ENCODE measurements at regions not wholly inside any gene's neighbourhood (a gene's known extent, or its start where the extent isn't known, plus 50 kb on each side); places are given as distances from the start of the nearest gene placed in this dataset.
"Not testable (repeated sequence)": the region's sequence is repeated elsewhere in the genome, so short reads cannot be mapped to it uniquely, and the experiment has no call there.

DNA sequence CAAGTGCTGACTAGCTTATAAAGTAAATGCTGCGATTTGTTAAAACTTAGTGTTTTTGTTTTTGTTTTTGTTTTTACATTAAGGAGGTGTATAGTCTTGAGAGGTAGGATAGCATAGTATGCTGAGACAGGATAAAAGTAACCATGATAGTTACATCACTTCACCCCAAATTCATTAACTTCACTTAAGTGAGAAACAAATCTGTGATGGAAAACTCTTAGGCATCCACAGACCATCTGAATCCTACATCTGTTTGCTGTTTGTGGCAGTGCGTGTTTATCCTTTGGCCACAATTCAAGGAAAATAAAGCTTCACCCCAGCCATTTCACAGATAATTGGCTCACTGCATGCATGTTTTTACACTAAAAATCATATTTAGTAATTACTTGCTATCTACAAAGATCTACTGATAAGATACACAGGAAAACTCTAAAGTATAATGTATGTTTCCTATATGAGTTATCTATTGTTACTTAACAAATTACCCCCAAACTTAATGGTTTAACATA is 82.0 kb downstream of the ZNF622 start:
- ATAC-seq (replicated peaks in 1 of 4) (no peak), DNase-seq (no peak)
- H3K9me3 ChIP-seq: no peaks in the 10 kb centered on the region
- Mint-ChIP-seq H3K9me3 (no peaks in the 10 kb centered on the region), H3K4me3 (no peak overlapping the region), H3K4me1 (no peaks in the 10 kb centered on the region), H3K27ac (no peak overlapping the region), H3K36me3 (no peaks in the 10 kb centered on the region), H3K27me3 (peaks cover 8 to 19% of the 10 kb centered on the region in 2 donors)
- H3K27me3 ChIP-seq (replicated peaks in 1 of 2; ENCODE audit: control insufficient read depth in 2 of 2, extremely low read depth in 1 of 2, insufficient read depth in 2 of 2, low read length in 1 of 2): no peaks in the 10 kb centered on the region
- no peaks in the 10 kb centered on the region for H3K4me1 ChIP-seq (ENCODE audit: control insufficient read depth in 1 of 2, extremely low read depth in 1 of 2, insufficient read depth in 2 of 2, low read length in 2 of 2)
- no peaks in the 10 kb centered on the region for H3K36me3 ChIP-seq (ENCODE audit: control insufficient read depth in 2 of 2, extremely low read depth in 1 of 2, insufficient read depth in 1 of 2, low read length in 1 of 2)
- POLR2A ChIA-PET: interaction anchor here in 1 of 2 donors (0.5 kb wide), 1 partner anchor 66 kb away, joined by 3 read pairs; no protein-coding TSS in a partner anchor
- no peak overlapping the region for H3K27ac ChIP-seq (ENCODE audit: low read length)
- CTCF ChIA-PET: no interaction called here
- WGBS (ENCODE audit: insufficient coverage): no CpG with 5 or more reads among the region's 2 CpGs
- H3K4me3 ChIP-seq (ENCODE audit: control insufficient read depth in 1 of 2, extremely low read depth in 1 of 2, low read length in 1 of 2): no peak overlapping the region

DNA sequence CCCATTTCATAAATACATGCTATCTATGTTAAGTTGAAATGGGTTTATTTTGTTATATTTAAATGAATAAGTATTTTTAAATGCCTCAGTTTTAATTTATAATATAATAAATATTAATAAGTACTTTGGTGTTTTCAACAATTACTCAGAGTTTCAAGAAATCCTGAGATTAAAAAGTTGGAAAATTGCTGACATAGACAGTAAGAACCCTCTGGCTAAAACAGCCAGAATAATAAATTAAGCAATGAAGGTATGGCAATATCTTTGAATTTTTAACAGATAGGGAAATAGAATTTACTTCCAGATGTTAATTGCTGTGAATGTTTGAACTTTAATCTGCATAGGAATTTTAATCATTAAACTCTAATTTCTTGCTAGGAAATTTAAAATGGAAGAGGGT is 83.6 kb downstream of the ZNF622 start:
- Mint-ChIP-seq H3K4me1 (no peaks in the 10 kb centered on the region), H3K9me3 (no peaks in the 10 kb centered on the region), H3K27me3 (peaks cover 9 to 22% of the 10 kb centered on the region in 2 donors), H3K4me3 (no peak overlapping the region), H3K36me3 (no peaks in the 10 kb centered on the region), H3K27ac (no peak overlapping the region)
- no peak overlapping the region for H3K4me3 ChIP-seq (ENCODE audit: control insufficient read depth in 1 of 2, extremely low read depth in 1 of 2, low read length in 1 of 2)
- CTCF ChIA-PET: no interaction called here
- ATAC-seq (replicated peaks in 1 of 4) (no peak), DNase-seq (no peak)
- no peak overlapping the region for H3K27ac ChIP-seq (ENCODE audit: low read length)
- H3K36me3 ChIP-seq (ENCODE audit: control insufficient read depth in 2 of 2, extremely low read depth in 1 of 2, insufficient read depth in 1 of 2, low read length in 1 of 2): no peaks in the 10 kb centered on the region
- H3K27me3 ChIP-seq (replicated peaks in 1 of 2; ENCODE audit: control insufficient read depth in 2 of 2, extremely low read depth in 1 of 2, insufficient read depth in 2 of 2, low read length in 1 of 2): no peaks in the 10 kb centered on the region
- POLR2A ChIA-PET: no interaction called here
- no peaks in the 10 kb centered on the region for H3K4me1 ChIP-seq (ENCODE audit: control insufficient read depth in 1 of 2, extremely low read depth in 1 of 2, insufficient read depth in 2 of 2, low read length in 2 of 2)
- H3K9me3 ChIP-seq: no peaks in the 10 kb centered on the region

DNA sequence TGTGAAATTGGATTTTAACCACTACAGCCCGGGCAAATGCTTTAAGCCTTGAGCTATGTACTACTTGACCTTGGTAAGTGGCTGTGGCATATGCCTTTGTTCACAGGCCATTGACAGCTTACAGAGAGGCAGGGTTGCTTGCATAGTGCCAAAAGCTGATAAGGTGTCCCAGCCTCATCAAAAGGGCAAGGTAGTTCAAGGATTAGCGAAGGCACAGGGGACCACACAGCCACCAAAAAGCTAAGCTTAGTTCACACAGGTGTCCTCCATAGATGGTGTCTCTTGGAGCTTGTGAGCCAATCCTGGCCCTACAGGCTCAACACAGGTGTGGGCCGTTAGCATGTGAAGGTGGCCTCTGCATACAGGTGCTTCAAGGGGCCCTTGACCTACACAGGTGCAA is 86.8 kb downstream of the ZNF622 start:
- Mint-ChIP-seq H3K9me3 (no peaks in the 10 kb centered on the region), H3K36me3 (no peaks in the 10 kb centered on the region), H3K4me3 (no peak overlapping the region), H3K27ac (no peak overlapping the region), H3K4me1 (no peaks in the 10 kb centered on the region), H3K27me3 (peaks cover 12 to 17% of the 10 kb centered on the region in 2 donors)
- Histone ChIP-seq H3K27ac (ENCODE audit: low read length) (no peak overlapping the region), H3K4me1 (ENCODE audit: control insufficient read depth in 1 of 2, extremely low read depth in 1 of 2, insufficient read depth in 2 of 2, low read length in 2 of 2) (no peaks in the 10 kb centered on the region), H3K9me3 (no peaks in the 10 kb centered on the region), H3K36me3 (ENCODE audit: control insufficient read depth in 2 of 2, extremely low read depth in 1 of 2, insufficient read depth in 1 of 2, low read length in 1 of 2) (no peaks in the 10 kb centered on the region), H3K4me3 (ENCODE audit: control insufficient read depth in 1 of 2, extremely low read depth in 1 of 2, low read length in 1 of 2) (no peak overlapping the region), H3K27me3 (replicated peaks in 1 of 2; ENCODE audit: control insufficient read depth in 2 of 2, extremely low read depth in 1 of 2, insufficient read depth in 2 of 2, low read length in 1 of 2) (no peaks in the 10 kb centered on the region)
- ChIA-PET CTCF (no interaction called here), POLR2A (no interaction called here)
- ATAC-seq (replicated peaks in 1 of 4): no peak
- 50% methylated on average over 3 of the region's 3 CpGs for WGBS (ENCODE audit: insufficient coverage)
- no peak for DNase-seq

DNA sequence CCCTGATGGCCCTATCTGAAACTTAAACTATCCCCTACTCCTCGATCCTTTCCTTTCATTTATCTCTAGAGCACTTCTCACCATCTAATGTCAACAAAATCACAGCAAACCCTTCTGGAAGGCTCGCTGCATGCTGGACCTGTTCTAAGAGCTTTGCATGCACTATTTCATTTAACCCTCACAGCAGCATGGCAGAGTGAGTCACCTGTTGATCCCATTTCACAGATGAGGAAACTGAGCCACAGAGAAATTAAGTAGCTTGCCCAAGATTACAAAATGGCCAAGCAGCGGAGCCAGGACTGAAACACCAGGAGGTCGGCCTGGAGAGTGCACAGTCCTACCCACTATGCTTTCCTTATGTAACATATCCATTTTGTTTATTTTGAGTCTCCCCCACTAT is 93.1 kb downstream of the ZNF622 start:
- Histone ChIP-seq H3K27me3 (replicated peaks in 1 of 2; ENCODE audit: control insufficient read depth in 2 of 2, extremely low read depth in 1 of 2, insufficient read depth in 2 of 2, low read length in 1 of 2) (no peaks in the 10 kb centered on the region), H3K27ac (ENCODE audit: low read length) (no peak overlapping the region), H3K4me1 (ENCODE audit: control insufficient read depth in 1 of 2, extremely low read depth in 1 of 2, insufficient read depth in 2 of 2, low read length in 2 of 2) (no peaks in the 10 kb centered on the region), H3K9me3 (no peaks in the 10 kb centered on the region), H3K36me3 (ENCODE audit: control insufficient read depth in 2 of 2, extremely low read depth in 1 of 2, insufficient read depth in 1 of 2, low read length in 1 of 2) (no peaks in the 10 kb centered on the region), H3K4me3 (ENCODE audit: control insufficient read depth in 1 of 2, extremely low read depth in 1 of 2, low read length in 1 of 2) (no peak overlapping the region)
- Mint-ChIP-seq H3K4me3 (no peak overlapping the region), H3K9me3 (no peaks in the 10 kb centered on the region), H3K27ac (no peak overlapping the region), H3K4me1 (no peaks in the 10 kb centered on the region), H3K36me3 (no peaks in the 10 kb centered on the region), H3K27me3 (peaks cover 0 to 7% of the 10 kb centered on the region in 2 donors)
- no peak for ATAC-seq (replicated peaks in 1 of 4)
- POLR2A ChIA-PET: no interaction called here
- no peak for DNase-seq
- CTCF ChIA-PET: no interaction called here
- WGBS (ENCODE audit: insufficient coverage): 73% methylated on average over 3 of the region's 4 CpGs

DNA sequence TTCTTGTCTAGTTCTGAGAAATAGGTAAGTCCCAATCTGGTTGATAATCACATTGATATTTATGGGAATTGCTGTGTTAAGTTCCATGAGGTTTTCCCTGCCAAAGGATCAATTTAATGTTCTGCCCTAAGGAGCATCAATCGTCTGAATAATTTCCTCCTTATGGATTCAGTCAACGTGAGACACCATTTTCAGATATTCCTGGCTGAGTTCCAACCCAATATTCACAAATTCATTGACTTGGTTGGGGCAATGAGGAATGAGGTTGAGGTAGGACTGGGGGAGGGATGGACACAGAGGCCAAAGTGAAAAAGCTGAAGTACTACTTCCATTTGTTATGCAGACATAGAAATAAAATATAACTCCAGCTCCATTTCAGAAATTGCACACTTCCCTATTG is 99.1 kb downstream of the ZNF622 start:
- ChIA-PET CTCF (no interaction called here), POLR2A (no interaction called here)
- Mint-ChIP-seq H3K9me3 (peaks cover 0 to 11% (median 5%) of the 10 kb centered on the region in 3 donors), H3K4me1 (no peaks in the 10 kb centered on the region), H3K27me3 (peaks cover 7 to 19% of the 10 kb centered on the region in 2 donors), H3K27ac (no peak overlapping the region), H3K36me3 (no peaks in the 10 kb centered on the region), H3K4me3 (no peak overlapping the region)
- WGBS (ENCODE audit: insufficient coverage): no CpG with 5 or more reads among the region's 2 CpGs
- Histone ChIP-seq H3K27ac (ENCODE audit: low read length) (no peak overlapping the region), H3K9me3 (no peaks in the 10 kb centered on the region), H3K27me3 (replicated peaks in 1 of 2; ENCODE audit: control insufficient read depth in 2 of 2, extremely low read depth in 1 of 2, insufficient read depth in 2 of 2, low read length in 1 of 2) (no peaks in the 10 kb centered on the region), H3K36me3 (ENCODE audit: control insufficient read depth in 2 of 2, extremely low read depth in 1 of 2, insufficient read depth in 1 of 2, low read length in 1 of 2) (no peaks in the 10 kb centered on the region), H3K4me1 (ENCODE audit: control insufficient read depth in 1 of 2, extremely low read depth in 1 of 2, insufficient read depth in 2 of 2, low read length in 2 of 2) (no peaks in the 10 kb centered on the region), H3K4me3 (ENCODE audit: control insufficient read depth in 1 of 2, extremely low read depth in 1 of 2, low read length in 1 of 2) (no peak overlapping the region)
- DNase-seq: no peak
- no peak for ATAC-seq (replicated peaks in 1 of 4)

DNA sequence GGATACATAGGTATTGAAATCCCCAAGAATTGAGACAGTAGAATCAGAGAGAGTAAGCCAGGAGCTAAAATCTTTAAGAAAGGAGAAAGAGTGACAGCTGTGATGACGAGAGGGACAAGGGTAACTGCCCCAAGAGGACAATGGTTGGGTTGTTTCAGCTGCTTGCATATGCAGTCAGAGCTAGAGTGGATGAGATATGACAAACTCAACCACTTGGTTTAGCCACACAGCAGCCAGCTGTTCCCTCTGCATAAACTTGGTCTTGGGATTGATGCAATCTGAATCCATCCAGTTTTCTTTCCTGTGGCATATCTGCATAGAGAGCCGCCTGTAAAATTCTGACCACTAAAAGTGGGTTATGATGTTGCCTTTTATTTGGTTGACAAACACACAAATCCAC is 100.7 kb downstream of the ZNF622 start:
- WGBS (ENCODE audit: insufficient coverage): 40% methylated on average over 1 of the region's 2 CpGs
- Mint-ChIP-seq H3K4me3 (no peak overlapping the region), H3K9me3 (peaks cover 0 to 15% (median 5%) of the 10 kb centered on the region in 3 donors), H3K4me1 (no peaks in the 10 kb centered on the region), H3K27ac (no peak overlapping the region), H3K27me3 (peaks cover 7 to 19% of the 10 kb centered on the region in 2 donors), H3K36me3 (no peaks in the 10 kb centered on the region)
- CTCF ChIA-PET: no interaction called here
- H3K9me3 ChIP-seq: no peaks in the 10 kb centered on the region
- no peak for ATAC-seq (replicated peaks in 1 of 4)
- no peaks in the 10 kb centered on the region for H3K4me1 ChIP-seq (ENCODE audit: control insufficient read depth in 1 of 2, extremely low read depth in 1 of 2, insufficient read depth in 2 of 2, low read length in 2 of 2)
- no peaks in the 10 kb centered on the region for H3K36me3 ChIP-seq (ENCODE audit: control insufficient read depth in 2 of 2, extremely low read depth in 1 of 2, insufficient read depth in 1 of 2, low read length in 1 of 2)
- DNase-seq: no peak
- H3K27ac ChIP-seq (ENCODE audit: low read length): no peak overlapping the region
- POLR2A ChIA-PET: no interaction called here
- no peak overlapping the region for H3K4me3 ChIP-seq (ENCODE audit: control insufficient read depth in 1 of 2, extremely low read depth in 1 of 2, low read length in 1 of 2)
- H3K27me3 ChIP-seq (replicated peaks in 1 of 2; ENCODE audit: control insufficient read depth in 2 of 2, extremely low read depth in 1 of 2, insufficient read depth in 2 of 2, low read length in 1 of 2): no peaks in the 10 kb centered on the region

- WGBS (ENCODE audit: insufficient coverage): no CpG with 5 or more reads among the region's 5 CpGs
- POLR2A ChIA-PET: not testable (repeated sequence)
Measured at GRCh38 chr5:16353439-16353838, 112.2 kb downstream of the ZNF622 start.

More at GRCh38 chr5:16353439-16353838, 112.2 kb downstream of the ZNF622 start:
- H3K4me1 Mint-ChIP-seq; H3K27me3 ChIP-seq (replicated peaks in 1 of 2; ENCODE audit: control insufficient read depth in 2 of 2, extremely low read depth in 1 of 2, insufficient read depth in 2 of 2, low read length in 1 of 2); H3K36me3 ChIP-seq (ENCODE audit: control insufficient read depth in 2 of 2, extremely low read depth in 1 of 2, insufficient read depth in 1 of 2, low read length in 1 of 2); CTCF ChIA-PET; H3K4me3 Mint-ChIP-seq; H3K36me3 Mint-ChIP-seq; H3K4me3 ChIP-seq (ENCODE audit: control insufficient read depth in 1 of 2, extremely low read depth in 1 of 2, low read length in 1 of 2); H3K4me1 ChIP-seq (ENCODE audit: control insufficient read depth in 1 of 2, extremely low read depth in 1 of 2, insufficient read depth in 2 of 2, low read length in 2 of 2); H3K27ac ChIP-seq (ENCODE audit: low read length); ATAC-seq (replicated peaks in 1 of 4); DNase-seq; H3K27ac Mint-ChIP-seq; H3K9me3 ChIP-seq: not testable (repeated sequence)
- Mint-ChIP-seq H3K9me3 (peaks cover 3 to 11% (median 3%) of the 10 kb centered on the region in 3 donors), H3K27me3 (peaks cover 3 to 17% of the 10 kb centered on the region in 2 donors)
